Hematopoietic multipotent progenitor cell (in vitro differentiated cells): ENCODE measurements at regions not wholly inside any gene's neighbourhood (a gene's known extent, or its start where the extent isn't known, plus 50 kb on each side); places are given as distances from the start of the nearest gene placed in this dataset.

Experiments
- DNase-seq, 3 donors: peaks; one replicate each; pipeline ENCODE4 v3.0.0-alpha.2; 2011 to 2015; ENCODE audit warnings: low read depth in 2 of 3, low spot score in 2 of 3

DNA sequence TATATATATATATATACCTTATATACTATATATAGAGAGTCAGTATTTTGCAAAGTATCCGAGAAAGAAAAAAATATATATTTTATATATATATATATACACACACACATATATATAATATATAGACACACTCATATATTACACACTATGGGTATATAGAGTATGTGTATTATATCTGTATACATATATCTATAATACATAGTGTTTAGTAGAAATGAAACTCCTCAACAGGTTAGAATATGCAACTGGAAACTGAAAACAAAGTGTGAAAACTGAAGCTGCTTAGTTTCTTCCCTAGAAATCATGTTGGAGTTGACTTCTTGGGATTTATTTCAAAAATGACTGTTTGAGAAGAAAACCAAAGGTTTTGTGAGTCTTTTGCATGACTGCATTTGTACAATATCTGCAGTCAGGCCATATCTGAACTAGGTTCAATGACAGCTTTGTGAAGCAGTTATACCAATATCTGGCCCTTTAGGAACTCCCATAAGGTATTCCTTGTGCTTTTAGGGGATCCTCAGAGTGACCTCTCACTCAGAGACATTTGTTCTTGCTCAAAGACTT lies 284.1 kb downstream of the CASP12 start:
- no peak for DNase-seq

- DNase-seq, result no peak
These were observed 287.6 kb downstream of the CASP12 start for GRCh38 chr11:104610635-104611034.

GRCh38 chr11:104609311-104610085 lies 288.8 kb downstream of the CASP12 start:
- DNase-seq, result peak; percentile 9 to 63 (median 34)

DNA sequence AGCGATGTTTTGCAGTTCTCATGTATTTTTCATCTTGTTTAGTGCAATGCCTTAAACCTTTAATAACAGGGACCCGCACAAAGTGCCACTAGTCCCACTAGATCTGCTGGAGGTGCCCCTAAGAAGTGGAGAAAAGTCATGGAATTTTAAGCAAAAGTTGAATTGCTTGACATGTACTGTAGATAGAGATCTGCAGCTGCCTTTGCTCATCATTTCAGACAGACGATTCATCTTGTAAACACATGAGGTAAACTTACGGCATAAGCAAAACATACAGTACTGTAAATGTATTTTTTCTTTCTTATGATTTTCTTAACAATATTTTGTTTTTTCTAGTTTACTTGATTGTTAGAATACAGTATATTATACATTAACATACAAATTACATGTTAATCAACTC lies 295.6 kb downstream of the CASP12 start:
- no peak for DNase-seq

- no peak for DNase-seq
These were observed 303.9 kb downstream of the CASP12 start for GRCh38 chr11:104594228-104594958.

- DNase-seq, result no peak
These were observed 309.3 kb downstream of the CASP12 start for GRCh38 chr11:104588970-104589369.

- no peak for DNase-seq
These were observed 309.8 kb downstream of the CASP12 start for GRCh38 chr11:104588446-104588845.

GRCh38 chr11:104584823-104585222 lies 313.4 kb downstream of the CASP12 start:
- no peak for DNase-seq

- DNase-seq, result no peak
These were observed 314.4 kb downstream of the CASP12 start for GRCh38 chr11:104583857-104584256.

- no peak for DNase-seq
These were observed 315.8 kb downstream of the CASP12 start for GRCh38 chr11:104582431-104582830.

DNA sequence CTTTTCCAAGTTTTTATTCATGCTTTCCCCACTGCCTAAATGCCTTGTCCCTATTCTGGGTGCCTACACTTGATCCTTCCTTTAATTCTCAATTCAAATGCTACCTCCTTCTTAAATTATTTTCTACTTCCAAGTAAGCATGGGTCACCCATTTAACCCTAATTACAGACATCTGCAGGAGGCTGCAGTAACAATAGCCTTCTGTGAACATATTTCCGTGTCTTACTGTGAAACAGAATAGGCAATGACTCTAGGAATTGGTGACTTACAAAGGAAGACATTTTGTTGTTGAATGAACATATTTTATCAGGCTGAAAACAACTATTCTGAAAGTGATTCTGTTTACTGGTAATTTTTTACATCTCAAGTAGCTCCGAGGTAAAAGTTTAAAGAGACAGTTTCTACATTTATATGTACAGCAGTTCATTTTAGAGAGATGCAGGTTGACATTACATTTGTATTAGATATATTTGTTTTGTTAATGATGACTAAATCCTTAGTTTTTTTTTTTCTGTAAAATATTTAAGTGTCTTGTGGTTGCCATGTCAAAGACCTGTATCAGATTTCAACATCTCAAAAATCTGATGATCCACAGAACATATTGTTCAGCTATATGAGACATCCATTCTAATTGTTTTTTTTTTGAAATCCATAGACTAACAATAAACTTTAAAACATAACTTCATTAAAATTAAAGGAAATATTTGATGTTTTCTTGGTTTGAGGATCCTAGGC lies 316.8 kb downstream of the CASP12 start:
- DNase-seq, result no peak

GRCh38 chr11:104573441-104573990 lies 324.7 kb downstream of the CASP12 start:
- no peak for DNase-seq

DNA sequence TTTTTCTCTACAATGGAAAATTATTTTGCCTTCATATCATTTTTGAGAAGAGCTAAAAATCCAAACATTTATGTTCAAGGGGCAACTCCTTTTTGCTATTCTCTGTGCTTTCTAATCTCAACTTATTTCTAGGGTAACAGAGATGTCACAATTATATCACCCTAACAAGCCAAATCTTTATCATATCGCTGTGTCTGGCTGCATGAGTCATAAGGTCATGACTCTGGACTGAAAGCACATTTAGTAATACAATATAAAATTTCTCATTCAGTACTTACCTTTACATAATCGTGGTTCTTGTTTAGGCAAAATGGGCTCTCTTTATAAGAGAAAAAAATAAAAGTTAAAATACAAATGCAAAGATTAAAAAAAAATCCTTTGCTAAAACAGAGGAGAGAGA lies 326.0 kb downstream of the CASP12 start:
- DNase-seq, result no peak

DNA sequence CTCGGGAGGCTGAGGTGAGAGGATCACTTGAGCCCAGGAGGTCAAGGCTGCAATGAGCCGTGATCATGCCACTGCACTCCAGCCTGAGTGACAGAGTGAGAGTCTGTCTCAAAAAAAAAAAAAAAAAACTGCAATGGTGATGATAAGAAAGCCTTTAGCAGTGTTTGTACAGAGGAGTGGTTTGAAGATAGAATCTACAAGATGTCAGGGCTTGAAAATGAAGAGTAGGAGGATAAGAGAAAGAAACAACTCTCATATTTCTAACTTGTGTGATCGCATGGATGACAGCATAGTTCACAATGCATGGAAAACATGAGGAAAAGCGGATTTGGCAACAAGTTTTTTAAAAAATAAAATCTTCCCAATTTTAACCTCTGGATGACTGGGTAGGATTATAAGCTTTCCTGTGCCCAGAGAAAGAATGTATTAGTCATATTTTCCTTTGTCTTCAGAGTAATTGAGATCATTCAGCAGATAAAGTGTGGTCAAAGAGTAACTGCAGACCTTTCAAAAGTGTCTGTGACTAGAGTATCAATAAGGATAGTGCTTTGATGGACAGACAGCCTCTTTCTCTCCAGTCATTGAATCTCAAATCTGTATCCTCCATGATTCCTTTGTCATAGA lies 328.1 kb downstream of the CASP12 start:
- DNase-seq, result no peak

DNA sequence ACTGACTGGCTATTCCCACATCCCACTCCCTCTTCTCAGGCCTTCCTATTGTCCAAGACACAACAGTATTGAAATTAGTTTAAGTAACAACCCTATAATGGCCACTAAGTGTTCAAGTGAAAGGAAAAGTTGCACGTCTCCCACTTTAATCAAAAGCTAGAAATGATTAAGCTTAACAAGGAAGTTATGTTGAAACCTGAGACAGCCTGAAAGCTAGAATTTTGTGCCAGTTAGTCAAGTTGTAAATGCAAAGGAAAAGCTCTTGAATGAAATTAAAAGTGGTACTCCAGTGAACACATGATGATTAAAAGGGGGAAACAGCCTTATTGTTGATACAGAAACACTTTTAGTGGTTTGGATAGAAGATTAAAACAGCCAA lies 332.7 kb downstream of the CASP12 start:
- DNase-seq, result no peak

DNA sequence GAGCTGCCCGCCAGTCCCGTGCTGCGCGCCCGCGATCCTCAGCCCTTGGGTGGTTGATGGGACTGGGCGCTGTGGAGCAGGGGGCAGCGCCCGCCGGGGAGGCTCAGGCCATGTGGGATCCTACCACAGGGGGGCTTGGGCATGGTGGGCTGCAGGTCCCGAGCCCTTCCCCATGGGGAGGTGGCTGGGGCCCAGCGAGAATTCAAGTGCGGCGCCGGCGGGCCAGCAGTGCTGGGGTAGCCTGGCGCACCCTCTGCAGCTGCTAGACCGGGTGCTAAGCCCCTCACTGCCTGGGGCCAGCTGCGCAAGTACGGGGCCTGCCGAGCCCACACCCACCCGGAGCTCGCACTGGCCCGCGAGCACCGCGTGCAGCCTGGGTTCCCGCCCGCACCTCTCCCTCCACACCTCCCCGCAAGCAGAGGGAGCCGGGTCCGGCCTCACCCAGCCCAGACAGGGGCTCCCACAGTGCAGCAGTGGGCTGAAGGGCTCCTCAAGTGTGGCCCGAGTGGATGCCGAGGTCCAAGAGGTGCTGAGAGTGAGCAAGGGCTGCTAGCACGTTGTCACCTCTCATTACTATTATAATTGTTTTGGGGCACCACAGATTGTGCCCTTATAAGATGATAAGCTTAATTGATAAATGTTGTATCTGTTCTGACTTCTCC lies 333.2 kb downstream of the CASP12 start:
- no peak for DNase-seq

- peak in 1 of 3 donors; percentile 9 for DNase-seq
These were observed 341.5 kb downstream of the CASP12 start for GRCh38 chr11:104556606-104557301.

DNA sequence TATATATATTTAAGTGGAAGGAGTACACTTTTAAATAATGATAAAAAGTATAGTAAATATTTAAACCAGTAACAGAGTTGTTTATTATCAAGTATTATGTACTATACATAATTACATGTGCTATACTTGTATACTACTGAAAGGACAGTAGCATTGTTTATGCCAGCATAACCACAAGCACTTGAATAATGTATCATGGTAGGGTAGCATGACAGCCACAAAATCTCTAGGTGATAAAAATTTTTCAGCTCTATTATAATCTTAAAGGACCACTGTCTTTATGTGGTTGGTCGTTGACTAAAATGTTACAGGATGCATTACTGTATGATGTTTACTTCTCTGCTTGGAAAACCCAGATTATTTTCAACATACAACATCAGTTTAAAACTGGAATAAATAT lies 349.2 kb downstream of the CASP12 start:
- DNase-seq, result no peak

GRCh38 chr11:104547996-104548661 lies 350.1 kb downstream of the CASP12 start:
- no peak for DNase-seq
